Lung (tissue), 11 donors: ENCODE measurements at regions not wholly inside any gene's neighbourhood (a gene's known extent, or its start where the extent isn't known, plus 50 kb on each side); places are given as distances from the start of the nearest gene placed in this dataset.
"Not testable (repeated sequence)": the region's sequence is repeated elsewhere in the genome, so short reads cannot be mapped to it uniquely, and the experiment has no call there.

Source experiments
- ATAC-seq: fragments of 200-7000 bp; cut with Tn5 transposase; one replicate; pipeline ENCODE4 v1.9.1; 2020; ENCODE audit warnings: moderate number of reproducible peaks; ENCODE audit not compliant: insufficient read depth, low FRiP score
- DNase-seq, 3 donors: peaks; one replicate each; pipeline ENCODE4 v3.0.0-alpha.2; 2013 to 2017
- H3K27ac ChIP-seq, 2 donors: one replicate each; pipeline ENCODE4 v1.5.1; 2013; ENCODE audit warnings: mild to moderate bottlenecking in 2 of 2, moderate library complexity in 2 of 2, control low read depth in 1 of 2, inconsistent platforms in 1 of 2, low read depth in 1 of 2, low read length in 1 of 2
- H3K27me3 ChIP-seq, 3 donors: one replicate each; pipeline ENCODE4 v1.5.1; 2013; ENCODE audit warnings: low read length in 2 of 3; ENCODE audit not compliant: control insufficient read depth in 3 of 3, insufficient read depth in 3 of 3
- H3K36me3 ChIP-seq, 4 donors: one replicate each; pipeline ENCODE4 v1.5.1; 2013; ENCODE audit warnings: low read length in 4 of 4, mild to moderate bottlenecking in 1 of 4, moderate library complexity in 1 of 4; ENCODE audit not compliant: control insufficient read depth in 4 of 4, insufficient read depth in 4 of 4
- H3K4me1 ChIP-seq, 5 donors: one replicate each; pipeline ENCODE4 v1.5.1; 2013; ENCODE audit warnings: low read length in 5 of 5, mild to moderate bottlenecking in 2 of 5, moderate library complexity in 1 of 5; ENCODE audit not compliant: control insufficient read depth in 5 of 5, insufficient read depth in 5 of 5
- H3K4me3 ChIP-seq: one replicate; pipeline ENCODE4 v1.5.1; 2013; ENCODE audit warnings: mild to moderate bottlenecking, control low read depth, moderate library complexity
- H3K9ac ChIP-seq, 2 donors: one replicate each; pipeline ENCODE4 v1.5.1; 2013; ENCODE audit warnings: low read length in 2 of 2, control low read depth in 1 of 2; ENCODE audit not compliant: insufficient read depth in 1 of 2
- H3K9me3 ChIP-seq, 4 donors: one replicate each; pipeline ENCODE4 v1.5.1; 2013; ENCODE audit warnings: low read length in 3 of 4, mild to moderate bottlenecking in 1 of 4, moderate library complexity in 1 of 4; ENCODE audit not compliant: control insufficient read depth in 4 of 4, insufficient read depth in 3 of 4
- WGBS, 2 donors: extraction: QIAGEN DNeasy Blood & Tissue Kit; methylation state at CpG; one replicate each; pipeline ENCODE4 v1.1.7; 2013; 5-methylcytosine and 5-hydroxymethylcytosine counted together
- TF ChIP-seq, protein P1 (sequence below): IDR thresholded peaks from 2 replicates; pipeline ENCODE4 v1.5.1; 2012; ENCODE audit warnings: mild to moderate bottlenecking; ENCODE audit errors: control extremely low read depth, extremely low read depth
- donor health status: control.
- donor health status: control.
- donor health status: Bipolar disorder and iron deficiency.
- donor health status: healthy.
- donor health status: DM: yes; HTN: yes; CAD: no.

DNA sequence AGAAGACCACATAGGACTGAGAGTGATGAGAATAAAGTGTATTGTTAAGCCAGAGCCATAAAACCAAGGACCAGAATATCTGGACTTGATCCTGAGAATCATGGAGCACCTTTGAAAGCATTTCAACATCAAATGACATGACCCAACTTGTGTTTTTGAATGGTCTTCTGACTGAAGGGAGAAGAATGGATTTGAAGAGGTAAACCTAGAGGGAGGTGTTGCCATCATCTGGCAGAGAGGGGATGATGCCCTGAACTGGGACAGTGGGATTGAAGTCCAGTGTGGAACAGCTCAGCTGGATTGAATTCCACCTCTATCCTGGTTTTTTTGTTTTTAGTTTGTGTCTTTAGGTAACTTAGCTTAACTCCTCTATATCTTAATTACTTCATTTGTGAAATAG, 570.0 kb downstream of the TBC1D32 start:
- ATAC-seq: no peak
- H3K4me3 ChIP-seq: no peak overlapping the region
- no peak overlapping the region for H3K27ac ChIP-seq
- TF ChIP-seq, protein P1, sequence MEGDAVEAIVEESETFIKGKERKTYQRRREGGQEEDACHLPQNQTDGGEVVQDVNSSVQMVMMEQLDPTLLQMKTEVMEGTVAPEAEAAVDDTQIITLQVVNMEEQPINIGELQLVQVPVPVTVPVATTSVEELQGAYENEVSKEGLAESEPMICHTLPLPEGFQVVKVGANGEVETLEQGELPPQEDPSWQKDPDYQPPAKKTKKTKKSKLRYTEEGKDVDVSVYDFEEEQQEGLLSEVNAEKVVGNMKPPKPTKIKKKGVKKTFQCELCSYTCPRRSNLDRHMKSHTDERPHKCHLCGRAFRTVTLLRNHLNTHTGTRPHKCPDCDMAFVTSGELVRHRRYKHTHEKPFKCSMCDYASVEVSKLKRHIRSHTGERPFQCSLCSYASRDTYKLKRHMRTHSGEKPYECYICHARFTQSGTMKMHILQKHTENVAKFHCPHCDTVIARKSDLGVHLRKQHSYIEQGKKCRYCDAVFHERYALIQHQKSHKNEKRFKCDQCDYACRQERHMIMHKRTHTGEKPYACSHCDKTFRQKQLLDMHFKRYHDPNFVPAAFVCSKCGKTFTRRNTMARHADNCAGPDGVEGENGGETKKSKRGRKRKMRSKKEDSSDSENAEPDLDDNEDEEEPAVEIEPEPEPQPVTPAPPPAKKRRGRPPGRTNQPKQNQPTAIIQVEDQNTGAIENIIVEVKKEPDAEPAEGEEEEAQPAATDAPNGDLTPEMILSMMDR: no peak
- H3K4me1 ChIP-seq: no peaks in the 10 kb centered on the region
- H3K36me3 ChIP-seq: no peaks in the 10 kb centered on the region
- no peaks in the 10 kb centered on the region for H3K27me3 ChIP-seq
- H3K9me3 ChIP-seq: no peaks in the 10 kb centered on the region
- no peak overlapping the region for H3K9ac ChIP-seq
- DNase-seq: peak in 2 of 3 donors; percentile 1

DNA sequence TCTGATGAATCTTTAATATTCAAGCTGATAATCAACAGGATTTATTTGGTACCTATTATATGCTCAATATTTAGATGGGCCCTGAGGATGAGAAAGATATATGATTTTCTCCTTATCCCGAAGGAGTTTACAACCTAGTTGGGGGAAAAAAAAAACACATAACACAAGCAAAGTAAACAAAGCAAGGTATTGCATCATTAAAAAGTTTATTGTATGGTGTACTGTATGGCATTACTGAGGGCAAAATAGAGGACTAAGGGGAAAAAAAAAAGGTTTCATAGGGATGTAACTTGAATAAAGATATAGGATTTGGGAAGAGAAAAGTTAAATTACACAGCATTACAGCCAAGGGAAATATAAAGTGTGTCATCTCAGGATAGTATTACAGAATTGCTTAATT, 574.7 kb downstream of the TBC1D32 start:
- WGBS, 2 donors: 71 to 76% methylated on average over 1 of the region's 1 CpG
- H3K4me1 ChIP-seq: no peaks in the 10 kb centered on the region
- TF ChIP-seq, protein P1: no peak

DNA sequence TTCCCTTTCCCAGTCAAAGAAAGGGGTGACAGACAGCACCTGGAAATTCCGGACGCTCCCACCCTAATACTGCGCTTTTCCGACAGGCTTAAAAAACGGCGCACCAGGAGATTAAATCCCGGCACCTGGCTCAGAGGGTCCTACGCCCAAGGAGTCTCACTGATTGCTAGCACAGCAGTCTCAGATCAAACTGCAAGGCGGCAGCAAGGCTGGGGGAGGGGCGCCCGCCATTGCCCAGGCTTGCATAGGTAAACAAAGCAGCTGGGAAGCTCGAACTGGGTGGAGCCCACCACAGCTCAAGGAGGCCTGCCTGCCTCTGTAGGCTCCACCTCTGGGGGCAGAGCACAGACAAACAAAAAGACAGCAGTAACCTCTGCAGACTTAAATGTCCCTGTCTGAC, 585.7 kb downstream of the TBC1D32 start:
- not testable (repeated sequence) for H3K9me3 ChIP-seq, H3K4me3 ChIP-seq, ATAC-seq, H3K36me3 ChIP-seq, H3K4me1 ChIP-seq, H3K27me3 ChIP-seq, H3K9ac ChIP-seq, H3K27ac ChIP-seq, DNase-seq
- 76 to 79% methylated on average over 12 of the region's 12 CpGs for WGBS, 2 donors

More for the DNA sequence above, 574.7 kb downstream of the TBC1D32 start:
- H3K36me3 ChIP-seq: no peaks in the 10 kb centered on the region
- no peak for ATAC-seq
- H3K9me3 ChIP-seq: no peaks in the 10 kb centered on the region
- no peak for DNase-seq
- H3K27me3 ChIP-seq: no peaks in the 10 kb centered on the region
- no peak overlapping the region for H3K27ac ChIP-seq
- no peak overlapping the region for H3K9ac ChIP-seq
- H3K4me3 ChIP-seq: no peak overlapping the region

DNA sequence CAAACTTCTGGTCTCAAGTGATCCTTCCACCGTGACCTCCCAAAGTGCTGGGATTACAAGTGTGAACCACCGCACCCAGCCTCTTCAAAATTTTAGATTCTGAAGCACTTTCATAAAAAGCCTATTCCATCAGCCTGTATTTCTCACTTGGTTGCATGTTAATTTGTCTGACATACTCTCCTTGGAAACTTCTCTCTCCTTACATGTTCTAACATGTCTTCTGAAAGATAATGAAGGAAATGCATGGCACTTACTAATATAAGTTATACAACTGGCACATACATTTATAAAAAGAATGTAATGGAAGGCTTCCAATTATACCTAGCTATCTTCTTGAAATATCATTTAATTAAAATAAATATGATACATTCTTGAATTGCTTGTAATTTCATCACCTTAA, 597.5 kb downstream of the TBC1D32 start:
- no peak for ATAC-seq
- Histone ChIP-seq H3K27me3 (no peaks in the 10 kb centered on the region), H3K36me3 (no peaks in the 10 kb centered on the region), H3K27ac (no peak overlapping the region), H3K4me3 (no peak overlapping the region), H3K4me1 (no peaks in the 10 kb centered on the region), H3K9me3 (peaks cover 0 to 4% (median under 1%) of the 10 kb centered on the region in 4 donors), H3K9ac (no peak overlapping the region)
- no peak for DNase-seq
- WGBS, 2 donors: 91 to 92% methylated on average over 2 of the region's 2 CpGs
- TF ChIP-seq, protein P1: no peak
